ENCODE measurements at regions not wholly inside any gene's neighbourhood (a gene's known extent, or its start where the extent isn't known, plus 50 kb on each side); places are given as distances from the start of the nearest gene placed in this dataset.
"Not testable (repeated sequence)": the region's sequence is repeated elsewhere in the genome, so short reads cannot be mapped to it uniquely, and the experiment has no call there.

DNA sequence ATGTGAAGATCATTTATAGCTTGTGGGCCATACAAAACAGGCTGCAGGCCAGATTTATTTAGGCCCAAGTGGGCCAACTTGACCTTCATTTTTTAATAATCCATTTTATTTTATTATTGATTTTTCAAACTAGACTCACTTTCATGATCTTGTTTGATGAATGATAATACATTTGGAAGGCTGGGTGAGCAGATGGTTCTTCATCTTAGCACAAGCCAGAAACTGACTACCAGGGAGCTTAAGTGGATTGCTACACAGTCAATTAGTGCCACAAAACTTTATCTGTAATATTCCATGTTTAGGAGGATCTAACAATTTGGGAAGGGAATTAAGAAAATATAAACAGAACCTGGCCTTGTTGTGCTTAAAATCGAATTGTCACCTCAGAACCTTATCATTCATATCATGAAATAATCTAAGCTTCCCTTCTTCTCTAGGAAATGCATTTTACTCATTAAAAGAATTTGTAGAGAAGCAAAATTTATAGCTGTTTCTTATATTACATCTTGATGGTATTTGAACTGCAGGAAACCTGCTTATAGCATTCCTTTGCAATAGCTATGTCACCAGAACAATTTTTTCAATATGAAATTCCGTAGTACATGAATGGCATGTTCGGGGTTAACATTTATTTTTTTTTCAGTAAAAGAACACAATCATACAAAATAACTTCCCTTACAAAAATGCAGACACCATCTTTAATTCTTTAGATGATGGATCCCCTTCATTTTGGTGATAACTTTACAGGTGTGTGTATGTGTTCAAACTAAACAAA, 62.0 kb upstream of the CSRP2 start:
- ATAC-seq (no peak), DNase-seq (no peak)
- Mint-ChIP-seq H3K9me3 (no peaks in the 10 kb centered on the region), H3K4me1 (no peaks in the 10 kb centered on the region), H3K27ac (no peak overlapping the region), H3K36me3 (no peaks in the 10 kb centered on the region), H3K4me3 (no peak overlapping the region), H3K27me3 (peaks cover 0 to 2% (median 0%) of the 10 kb centered on the region in 5 donors)
- POLR2A ChIA-PET = no interaction called here

DNA sequence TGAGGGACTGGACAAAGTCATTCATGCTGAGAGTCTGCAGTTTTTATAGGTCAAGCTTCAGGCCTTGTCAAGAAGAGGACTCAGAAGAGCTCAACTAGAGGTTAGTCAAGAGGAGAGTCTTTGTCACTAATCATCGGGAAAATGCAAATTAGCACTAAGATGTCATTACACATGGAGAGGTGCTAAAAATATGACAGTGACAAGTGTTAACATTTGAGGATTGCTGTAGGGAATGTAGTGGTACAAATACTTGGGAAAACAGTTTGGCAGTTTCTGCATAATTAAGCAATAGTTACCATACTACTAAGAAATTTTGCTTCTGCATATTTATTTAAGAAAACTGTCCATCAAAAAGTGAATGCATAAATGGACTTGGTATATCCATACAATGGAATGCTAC, 60.9 kb upstream of the CSRP2 start:
- DNase-seq (no peak), ATAC-seq (no peak)
- no peak overlapping the region for H3K4me3 Mint-ChIP-seq
- H3K9me3 Mint-ChIP-seq = no peaks in the 10 kb centered on the region
- H3K27ac Mint-ChIP-seq = no peak overlapping the region
- H3K27me3 Mint-ChIP-seq = peaks cover 0 to 2% (median 0%) of the 10 kb centered on the region in 5 donors
- POLR2A ChIA-PET = no interaction called here
- no peaks in the 10 kb centered on the region for H3K36me3 Mint-ChIP-seq
- no peaks in the 10 kb centered on the region for H3K4me1 Mint-ChIP-seq

- Mint-ChIP-seq H3K36me3 (peaks cover 0 to 4% (median 0%) of the 10 kb centered on the region in 3 donors), H3K4me3 (no peak overlapping the region), H3K27me3 (peaks cover 2 to 9% (median 4%) of the 10 kb centered on the region in 5 donors), H3K9me3 (no peaks in the 10 kb centered on the region), H3K4me1 (no peaks in the 10 kb centered on the region), H3K27ac (no peak overlapping the region)
- POLR2A ChIA-PET = no interaction called here
- DNase-seq = no peak
- ATAC-seq = no peak
Measured at GRCh38 chr12:76936275-76937193, 57.7 kb upstream of the CSRP2 start.

GRCh38 chr12:76933392-76933791, 54.6 kb upstream of the CSRP2 start:
- POLR2A ChIA-PET, H3K27ac Mint-ChIP-seq, H3K9me3 Mint-ChIP-seq, DNase-seq, H3K4me1 Mint-ChIP-seq, H3K36me3 Mint-ChIP-seq, ATAC-seq, H3K4me3 Mint-ChIP-seq: not testable (repeated sequence)
- H3K27me3 Mint-ChIP-seq = peaks cover 4 to 27% (median 10%) of the 10 kb centered on the region in 5 donors

DNA sequence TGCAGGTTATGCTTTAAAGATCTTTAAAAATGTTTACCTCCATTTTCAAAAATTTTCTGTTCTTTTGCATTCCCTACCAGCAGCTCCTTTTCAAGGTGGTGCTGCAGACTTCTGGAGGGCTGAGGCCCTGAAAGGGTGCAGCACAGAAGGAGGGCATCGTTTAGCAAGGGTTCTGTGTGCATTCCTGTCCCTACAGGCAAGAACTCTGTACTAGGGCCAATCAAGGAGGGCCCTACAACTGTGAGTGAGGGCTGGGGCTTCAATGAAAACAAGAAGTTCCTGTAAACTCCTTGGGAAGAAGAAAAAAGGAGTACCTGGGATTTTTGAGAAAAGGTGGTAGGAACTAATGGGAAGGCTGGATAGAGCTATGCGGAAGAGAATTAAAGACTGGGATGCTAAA, 50.7 kb upstream of the CSRP2 start:
- ATAC-seq = no peak
- Mint-ChIP-seq H3K27me3 (peaks cover 2 to 35% (median 10%) of the 10 kb centered on the region in 5 donors), H3K4me1 (no peaks in the 10 kb centered on the region), H3K27ac (no peak overlapping the region), H3K9me3 (no peaks in the 10 kb centered on the region), H3K4me3 (no peak overlapping the region), H3K36me3 (peaks cover 0 to 4% (median 0%) of the 10 kb centered on the region in 3 donors)
- POLR2A ChIA-PET = no interaction called here
- DNase-seq = no peak
